GM23338 (cell line): ENCODE measurements at regions not wholly inside any gene's neighbourhood (a gene's known extent, or its start where the extent isn't known, plus 50 kb on each side); places are given as distances from the start of the nearest gene placed in this dataset.

ENCODE experiments used
- CREB1 ChIP-seq: fragments of 250-450 bp; sonication (Bioruptor Pico); IDR thresholded peaks from 2 replicates; pipeline ENCODE4 v1.5.0; 2020; ENCODE audit warnings: low read depth, mild to moderate bottlenecking, moderate library complexity
- CTCF ChIP-seq, 2 experiments: fragments of 200-600 bp in 1 of 2; sonication (generic) in 1 of 2; conservative IDR thresholded peaks; 2 replicates each; pipeline versions ENCODE4 v1.5.1 to v1.6.1; 2016 to 2017; ENCODE audit warnings: antibody characterized with exemption in 2 of 2, low read depth in 2 of 2, mild to moderate bottlenecking in 2 of 2, moderate library complexity in 1 of 2
- EZH2 ChIP-seq: fragments of 200-600 bp; sonication (generic); IDR thresholded peaks from one replicate; pipeline ENCODE4 v1.8.0; 2017; ENCODE audit warnings: antibody characterized with exemption, mild to moderate bottlenecking, low read depth; ENCODE audit not compliant: unreplicated experiment
- EZH2phosphoT487 ChIP-seq: fragments of 200-600 bp; sonication (generic); IDR thresholded peaks from one replicate; pipeline ENCODE4 v1.8.1; 2018; ENCODE audit warnings: antibody characterized with exemption; ENCODE audit not compliant: unreplicated experiment
- POLR2AphosphoS5 ChIP-seq: IDR thresholded peaks from 2 replicates; pipeline ENCODE4 v1.6.1; 2016; ENCODE audit warnings: antibody characterized with exemption, low read depth
- REST ChIP-seq: IDR thresholded peaks from one replicate; pipeline ENCODE4 v1.6.1; 2018; ENCODE audit warnings: antibody characterized with exemption; ENCODE audit not compliant: unreplicated experiment
- STAT1 ChIP-seq: IDR thresholded peaks from one replicate; pipeline ENCODE4 v1.6.1; 2016; ENCODE audit warnings: antibody characterized with exemption; ENCODE audit not compliant: unreplicated experiment
- ZNF331 ChIP-seq: fragments of 250-450 bp; sonication (Bioruptor Pico); IDR thresholded peaks from 2 replicates; pipeline ENCODE4 v1.5.0; 2020; ENCODE audit warnings: low read depth, mild to moderate bottlenecking, moderate library complexity

- TF ChIP-seq CTCF (conservative IDR thresholded peaks at IDR 0.05; ENCODE audit: low read depth in 2 of 2) (no peak), EZH2 (no peak), ZNF331 (CRISPR knock-in tag) (no peak), POLR2AphosphoS5 (no peak), EZH2phosphoT487 (no peak), STAT1 (no peak), REST (no peak), CREB1 (CRISPR knock-in tag) (no peak)
Measured at GRCh38 chrX:439241-439640, 52.5 kb upstream of the PPP2R3B start.
